GM23338 (cell line): ENCODE measurements at regions not wholly inside any gene's neighbourhood (a gene's known extent, or its start where the extent isn't known, plus 50 kb on each side); places are given as distances from the start of the nearest gene placed in this dataset.

Experiments used
- CTCF ChIP-seq, 2 experiments: fragments of 200-600 bp in 1 of 2; sonication (generic) in 1 of 2; conservative IDR thresholded peaks; 2 replicates each; pipeline versions ENCODE4 v1.5.1 to v1.6.1; 2016 to 2017; ENCODE audit warnings: antibody characterized with exemption in 2 of 2, low read depth in 2 of 2, mild to moderate bottlenecking in 2 of 2, moderate library complexity in 1 of 2
- EZH2phosphoT487 ChIP-seq: fragments of 200-600 bp; sonication (generic); IDR thresholded peaks from one replicate; pipeline ENCODE4 v1.8.1; 2018; ENCODE audit warnings: antibody characterized with exemption; ENCODE audit not compliant: unreplicated experiment
- POLR2AphosphoS5 ChIP-seq: IDR thresholded peaks from 2 replicates; pipeline ENCODE4 v1.6.1; 2016; ENCODE audit warnings: antibody characterized with exemption, low read depth

GRCh38 chr11:8800520-8801110, 110.4 kb upstream of the AKIP1 start:
- TF ChIP-seq CTCF (conservative IDR thresholded peaks at IDR 0.05; ENCODE audit: low read depth in 2 of 2): no peak
- TF ChIP-seq POLR2AphosphoS5: no peak
- no peak for TF ChIP-seq EZH2phosphoT487
